Psoas muscle (tissue), 7 donors: ENCODE measurements at regions not wholly inside any gene's neighbourhood (a gene's known extent, or its start where the extent isn't known, plus 50 kb on each side); places are given as distances from the start of the nearest gene placed in this dataset.

ENCODE experiments used
- ATAC-seq, 4 donors: fragments of 200-7000 bp; cut with Tn5 transposase; one replicate each; pipeline ENCODE4 v1.9.1; 2020; ENCODE audit warnings: moderate library complexity in 3 of 4, mild to moderate bottlenecking in 2 of 4
- DNase-seq, 2 donors: peaks; one replicate each; pipeline ENCODE4 v3.0.0-alpha.2; 2020
- H3K27ac ChIP-seq: fragments of 200-600 bp; one replicate; pipeline ENCODE4 v1.8.0; 2022
- H3K27me3 ChIP-seq, 3 donors: fragments of 200-600 bp in 1 of 3; one replicate each; pipeline versions ENCODE4 v1.6.1 to v1.8.0; 2013 to 2022; ENCODE audit warnings: low read length in 2 of 3, mild to moderate bottlenecking in 2 of 3, moderate library complexity in 1 of 3; ENCODE audit not compliant: insufficient read depth in 3 of 3
- H3K36me3 ChIP-seq, 2 donors: fragments of 200-600 bp in 1 of 2; one replicate each; pipeline versions ENCODE4 v1.6.1 to v1.8.0; 2013 to 2022; ENCODE audit warnings: low read depth in 1 of 2, mild to moderate bottlenecking in 1 of 2, moderate library complexity in 1 of 2; ENCODE audit not compliant: insufficient read depth in 1 of 2
- H3K4me1 ChIP-seq: fragments of 200-600 bp; one replicate; pipeline ENCODE4 v1.8.0; 2022
- H3K4me3 ChIP-seq: fragments of 200-600 bp; one replicate; pipeline ENCODE4 v1.8.0; 2022; ENCODE audit warnings: mild to moderate bottlenecking
- H3K9me3 ChIP-seq: fragments of 200-600 bp; one replicate; pipeline ENCODE4 v1.8.0; 2022
- WGBS, 3 donors: extraction: QIAGEN DNeasy Blood & Tissue Kit; methylation state at CpG; one replicate each; pipeline versions ENCODE4 v1.1.6 to v1.1.7; 2013; 5-methylcytosine and 5-hydroxymethylcytosine counted together
- intact Hi-C, 2 donors: fragments of 100-400 bp; cut with DNase I; formaldehyde crosslinking; loops; one replicate each; pipeline versions ENCODE4 v1.11.0 to v1.14.2; 2022
- TF ChIP-seq, protein P1 (sequence below): fragments of 200-600 bp; IDR thresholded peaks from one replicate; pipeline ENCODE4 v1.8.0; 2022; ENCODE audit warnings: antibody characterized with exemption
- donor health status: healthy with polysubstance abuse.
- donor health status: DM: no; HTN: no; CAD: no; lungs with moderate emphysema.
- donor health status: Bipolar disorder and iron deficiency.
- donor health status: healthy.
- donor health status: DM: yes; HTN: yes; CAD: no.
- donor health status: DM: no; HTN: no; CAD: no.
- donor health status: DM: yes; HTN: yes; CAD: no.

DNA sequence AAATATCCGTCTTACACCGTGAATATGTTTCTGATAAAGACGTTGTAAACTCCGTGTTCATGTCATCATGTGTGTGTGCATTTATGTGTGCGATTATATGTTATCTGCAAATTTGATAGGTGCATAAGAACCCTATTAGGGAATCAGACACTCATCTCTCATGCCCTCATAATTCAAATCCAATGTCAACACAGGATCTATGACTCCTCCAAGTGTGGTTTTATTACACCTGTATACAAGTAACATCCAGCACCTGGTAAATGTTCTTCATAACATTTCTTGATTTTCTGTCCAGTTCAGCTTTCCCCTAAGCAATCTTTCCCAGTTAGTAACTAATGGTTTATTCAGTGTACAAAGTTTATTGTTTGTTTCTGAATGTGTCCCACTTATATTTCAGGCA is 681.9 kb downstream of the CDH11 start:
- Histone ChIP-seq H3K4me3 (no peak overlapping the region), H3K36me3 (no peaks in the 10 kb centered on the region), H3K27me3 (no peaks in the 10 kb centered on the region), H3K9me3 (no peaks in the 10 kb centered on the region), H3K4me1 (peaks cover 6% of the 10 kb centered on the region), H3K27ac (peak overlapping the region; percentile 51)
- WGBS, 3 donors, result 90 to 95% (median 92%) methylated on average over 5 of the region's 5 CpGs
- TF ChIP-seq, protein P1, sequence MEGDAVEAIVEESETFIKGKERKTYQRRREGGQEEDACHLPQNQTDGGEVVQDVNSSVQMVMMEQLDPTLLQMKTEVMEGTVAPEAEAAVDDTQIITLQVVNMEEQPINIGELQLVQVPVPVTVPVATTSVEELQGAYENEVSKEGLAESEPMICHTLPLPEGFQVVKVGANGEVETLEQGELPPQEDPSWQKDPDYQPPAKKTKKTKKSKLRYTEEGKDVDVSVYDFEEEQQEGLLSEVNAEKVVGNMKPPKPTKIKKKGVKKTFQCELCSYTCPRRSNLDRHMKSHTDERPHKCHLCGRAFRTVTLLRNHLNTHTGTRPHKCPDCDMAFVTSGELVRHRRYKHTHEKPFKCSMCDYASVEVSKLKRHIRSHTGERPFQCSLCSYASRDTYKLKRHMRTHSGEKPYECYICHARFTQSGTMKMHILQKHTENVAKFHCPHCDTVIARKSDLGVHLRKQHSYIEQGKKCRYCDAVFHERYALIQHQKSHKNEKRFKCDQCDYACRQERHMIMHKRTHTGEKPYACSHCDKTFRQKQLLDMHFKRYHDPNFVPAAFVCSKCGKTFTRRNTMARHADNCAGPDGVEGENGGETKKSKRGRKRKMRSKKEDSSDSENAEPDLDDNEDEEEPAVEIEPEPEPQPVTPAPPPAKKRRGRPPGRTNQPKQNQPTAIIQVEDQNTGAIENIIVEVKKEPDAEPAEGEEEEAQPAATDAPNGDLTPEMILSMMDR, result no peak
- intact Hi-C loops, result no loop called here
- DNase-seq, result no peak
- peak; percentile 40 to 63 (median 51) for ATAC-seq

DNA sequence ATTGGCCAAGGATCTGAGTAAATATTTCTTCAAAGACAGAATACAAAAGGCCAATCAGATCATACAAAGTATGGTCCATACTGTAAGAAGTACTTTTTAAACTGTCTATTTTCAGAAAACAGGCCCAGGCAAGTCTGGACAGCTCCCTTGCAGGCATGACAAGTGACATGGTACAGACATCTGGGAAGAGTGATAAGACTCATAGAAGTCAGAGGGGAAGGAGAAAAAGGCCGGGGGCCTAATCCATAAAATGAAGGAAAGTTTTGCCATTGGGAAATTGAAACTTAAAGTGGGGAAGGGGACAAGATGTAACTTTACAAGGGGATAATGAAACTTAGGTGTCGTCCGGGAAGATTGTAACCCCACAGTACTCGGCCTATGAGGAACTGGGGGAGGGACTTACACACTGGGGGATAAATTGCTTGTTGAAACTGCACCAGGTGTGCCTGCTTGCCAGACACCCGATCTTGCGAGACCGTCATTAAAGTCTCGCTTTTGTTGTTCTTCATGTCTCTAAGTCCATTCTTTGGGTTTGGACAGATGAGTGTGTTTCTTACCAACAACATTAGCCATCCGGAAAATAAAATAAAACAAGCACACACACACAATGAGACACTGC is 684.0 kb downstream of the CDH11 start:
- Histone ChIP-seq H3K4me1 (peaks cover 6% of the 10 kb centered on the region), H3K9me3 (peaks cover 6% of the 10 kb centered on the region), H3K27me3 (no peaks in the 10 kb centered on the region), H3K27ac (no peak overlapping the region), H3K36me3 (no peaks in the 10 kb centered on the region), H3K4me3 (no peak overlapping the region)
- WGBS, 3 donors, result 67 to 72% (median 71%) methylated on average over 9 of the region's 9 CpGs
- intact Hi-C loops, result no loop called here
- TF ChIP-seq, protein P1, result no peak
- ATAC-seq (no peak), DNase-seq (no peak)

DNA sequence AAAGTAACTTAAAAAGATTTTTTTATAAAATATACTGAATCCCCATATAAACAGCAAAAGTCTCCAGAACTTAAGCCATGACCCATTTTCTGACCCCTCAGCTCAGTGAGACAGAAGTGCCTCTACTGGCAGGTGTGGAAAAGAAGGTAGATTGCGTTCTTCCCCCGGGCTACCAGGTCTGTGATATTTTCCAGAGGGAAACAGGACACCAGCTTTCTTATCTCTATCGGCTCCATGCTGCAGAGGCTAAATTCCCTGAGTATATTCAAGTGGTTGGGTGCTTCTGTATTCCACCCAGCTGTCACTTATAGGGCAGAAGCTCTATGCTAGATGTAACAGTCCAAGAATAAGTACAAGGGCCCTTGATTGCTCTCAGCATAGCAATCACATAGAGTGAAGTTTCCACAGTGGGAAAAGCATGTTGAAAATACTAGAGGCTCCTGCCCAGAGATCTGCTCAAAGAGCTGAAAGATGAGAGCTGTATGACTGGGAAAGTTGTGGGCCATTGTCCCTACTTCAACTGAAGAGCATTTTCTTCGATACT is 687.3 kb downstream of the CDH11 start:
- TF ChIP-seq, protein P1, result no peak
- ATAC-seq (no peak), DNase-seq (no peak)
- intact Hi-C loops, result no loop called here
- Histone ChIP-seq H3K27ac (no peak overlapping the region), H3K9me3 (peaks cover 9% of the 10 kb centered on the region), H3K4me1 (no peaks in the 10 kb centered on the region), H3K36me3 (no peaks in the 10 kb centered on the region), H3K4me3 (no peak overlapping the region), H3K27me3 (no peaks in the 10 kb centered on the region)
- WGBS, 3 donors, result 80 to 85% (median 84%) methylated on average over 4 of the region's 4 CpGs

DNA sequence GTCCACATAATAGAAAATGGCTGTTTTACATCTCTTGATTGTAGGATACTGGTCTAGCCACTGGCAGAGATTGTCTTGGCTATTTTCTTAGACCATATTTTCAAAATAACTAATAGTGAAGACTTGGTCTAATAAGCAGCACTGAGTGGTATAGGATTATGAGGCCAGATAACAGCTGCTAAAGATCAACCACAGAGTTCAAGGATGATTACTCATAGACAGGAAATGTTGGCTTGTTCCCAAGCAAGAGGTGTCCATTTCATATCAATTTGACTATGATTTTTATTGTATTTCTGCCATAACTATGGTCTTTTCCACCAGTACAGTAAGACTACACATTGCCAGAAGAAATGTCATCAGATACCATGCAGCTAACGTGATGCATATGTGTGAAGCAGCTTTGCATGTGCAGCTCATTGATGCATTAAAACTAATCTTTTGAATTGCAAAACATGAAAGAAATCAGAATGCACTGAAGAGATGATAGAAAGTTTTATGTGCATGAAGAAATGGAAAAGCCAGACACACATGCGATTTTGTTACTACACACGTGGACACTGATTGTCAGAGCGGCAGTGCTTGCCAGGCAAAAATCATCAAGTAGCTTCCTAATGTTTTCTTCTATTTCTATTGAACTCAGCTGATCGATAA is 693.3 kb downstream of the CDH11 start:
- Histone ChIP-seq H3K36me3 (no peaks in the 10 kb centered on the region), H3K4me1 (no peaks in the 10 kb centered on the region), H3K27me3 (no peaks in the 10 kb centered on the region), H3K9me3 (peaks cover 9% of the 10 kb centered on the region), H3K27ac (no peak overlapping the region), H3K4me3 (no peak overlapping the region)
- peak in 2 of 4 donors; percentile 49 to 57 for ATAC-seq
- TF ChIP-seq, protein P1, result no peak
- WGBS, 3 donors, result 46 to 72% (median 60%) methylated on average over 5 of the region's 5 CpGs
- intact Hi-C loops, result no loop called here
- no peak for DNase-seq
